ENCODE measurements at regions not wholly inside any gene's neighbourhood (a gene's known extent, or its start where the extent isn't known, plus 50 kb on each side); places are given as distances from the start of the nearest gene placed in this dataset.

GRCh38 chr1:209063767-209064659, 519.5 kb upstream of the CAMK1G start:
- no peaks in the 10 kb centered on the region for H3K36me3 ChIP-seq
- no peaks in the 10 kb centered on the region for H3K27me3 ChIP-seq
- peaks cover 0 to 14% (median 3%) of the 10 kb centered on the region in 4 donors for H3K4me1 ChIP-seq
- 79 to 86% methylated on average over 13 of the region's 13 CpGs for WGBS, 2 donors
- intact Hi-C loops (cut with DNase I): no loop called here
- H3K27ac ChIP-seq: no peak overlapping the region
- H3K4me3 ChIP-seq: no peak overlapping the region
- no peaks in the 10 kb centered on the region for H3K9me3 ChIP-seq
- DNase-seq: no peak
- TF ChIP-seq POLR2A (IDR thresholded peaks at IDR 0.05) (no peak), EP300 (IDR thresholded peaks at IDR 0.05) (no peak), POLR2AphosphoS5 (IDR thresholded peaks at IDR 0.05) (no peak), CTCF (IDR thresholded peaks at IDR 0.05) (no peak)

DNA sequence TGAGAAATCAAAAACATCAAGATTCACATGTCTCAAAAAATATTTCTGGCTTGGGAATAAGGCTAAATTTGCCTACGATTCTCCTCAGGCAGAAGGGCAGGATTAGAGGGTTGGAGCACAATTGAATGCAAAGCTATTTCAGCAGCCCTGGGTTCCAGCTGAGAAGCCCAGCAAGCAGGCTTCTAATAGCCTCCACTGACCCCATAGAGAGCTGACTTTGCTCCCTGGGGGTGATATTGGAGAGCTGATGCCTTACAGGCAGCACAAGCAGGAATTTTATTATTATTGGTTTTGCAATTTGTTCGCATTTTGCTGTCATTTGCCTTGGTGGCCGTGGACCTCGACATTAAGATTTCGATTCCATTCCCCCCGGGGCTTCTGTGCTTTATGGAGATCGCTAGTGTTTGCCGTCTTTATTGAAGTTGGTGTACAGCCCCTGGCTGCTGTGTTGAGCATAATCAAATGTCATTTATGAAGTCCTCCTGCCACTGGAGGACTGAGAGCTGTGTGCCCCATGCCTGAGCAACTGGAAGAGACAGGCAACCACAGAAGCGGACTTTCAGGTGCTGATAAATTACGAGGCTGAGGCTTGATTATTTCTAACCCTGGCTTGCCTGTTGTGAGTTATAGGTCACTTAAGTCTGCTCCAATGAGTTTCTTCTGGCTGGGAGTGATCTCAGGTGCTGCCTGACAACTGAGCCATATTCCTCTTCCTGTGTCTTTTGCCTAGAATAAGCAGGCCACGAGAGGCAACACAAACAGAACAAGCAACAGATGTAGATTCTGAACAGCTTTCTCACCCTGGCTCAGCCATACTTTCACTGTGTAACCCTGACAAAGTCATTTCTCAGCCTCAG, 518.4 kb upstream of the CAMK1G start:
- Histone ChIP-seq H3K27ac (no peak overlapping the region), H3K4me3 (no peak overlapping the region), H3K36me3 (no peaks in the 10 kb centered on the region), H3K4me1 (peaks cover 0 to 7% (median 3%) of the 10 kb centered on the region in 4 donors), H3K9me3 (no peaks in the 10 kb centered on the region), H3K27me3 (no peaks in the 10 kb centered on the region)
- TF ChIP-seq CTCF (IDR thresholded peaks at IDR 0.05) (no peak), POLR2A (IDR thresholded peaks at IDR 0.05) (no peak), EP300 (IDR thresholded peaks at IDR 0.05) (no peak), POLR2AphosphoS5 (IDR thresholded peaks at IDR 0.05) (no peak)
- no peak for DNase-seq
- WGBS, 2 donors: 86 to 91% methylated on average over 11 of the region's 11 CpGs
- intact Hi-C loops (cut with DNase I): no loop called here

GRCh38 chr1:209072481-209072880, 511.0 kb upstream of the CAMK1G start:
- no peak for DNase-seq
- no peak overlapping the region for H3K27ac ChIP-seq
- no peaks in the 10 kb centered on the region for H3K9me3 ChIP-seq
- H3K27me3 ChIP-seq: no peaks in the 10 kb centered on the region
- TF ChIP-seq CTCF (IDR thresholded peaks at IDR 0.05) (no peak), POLR2AphosphoS5 (IDR thresholded peaks at IDR 0.05) (no peak), POLR2A (IDR thresholded peaks at IDR 0.05) (no peak), EP300 (IDR thresholded peaks at IDR 0.05) (no peak)
- H3K4me3 ChIP-seq: no peak overlapping the region
- intact Hi-C loops (cut with DNase I): no loop called here
- H3K4me1 ChIP-seq: no peaks in the 10 kb centered on the region
- no peaks in the 10 kb centered on the region for H3K36me3 ChIP-seq

DNA sequence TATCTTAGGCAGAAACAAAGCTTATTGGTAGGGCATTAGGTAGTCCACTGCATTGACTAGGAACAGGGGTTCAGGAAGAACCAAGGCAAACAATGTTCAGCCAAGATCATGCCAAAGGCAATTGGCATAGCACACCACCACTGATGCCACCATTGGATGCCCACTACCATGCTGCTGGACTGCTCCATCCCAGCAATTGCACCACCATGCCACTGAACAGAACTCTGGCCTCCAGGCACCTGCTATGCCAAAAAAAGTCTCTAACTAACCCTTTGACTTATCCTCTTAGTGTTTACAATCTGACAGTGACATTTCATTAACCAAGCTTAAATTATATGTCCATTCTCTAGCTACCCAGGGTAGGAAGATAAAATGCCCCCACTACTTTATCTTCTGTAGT, 509.6 kb upstream of the CAMK1G start:
- DNase-seq: no peak
- Histone ChIP-seq H3K4me1 (no peaks in the 10 kb centered on the region), H3K4me3 (no peak overlapping the region), H3K36me3 (no peaks in the 10 kb centered on the region), H3K9me3 (no peaks in the 10 kb centered on the region), H3K27me3 (no peaks in the 10 kb centered on the region), H3K27ac (no peak overlapping the region)
- TF ChIP-seq CTCF (IDR thresholded peaks at IDR 0.05) (no peak), POLR2AphosphoS5 (IDR thresholded peaks at IDR 0.05) (no peak), EP300 (IDR thresholded peaks at IDR 0.05) (no peak), POLR2A (IDR thresholded peaks at IDR 0.05) (no peak)
- intact Hi-C loops (cut with DNase I): no loop called here

All from sigmoid colon (tissue), 6 donors.